ENCODE measurements at regions not wholly inside any gene's neighbourhood (a gene's known extent, or its start where the extent isn't known, plus 50 kb on each side); places are given as distances from the start of the nearest gene placed in this dataset.
A peak's percentile ranks its signal among the peaks of the same experiment; 100 is the strongest.

- DNase-seq: no peak
Measured at GRCh38 chr20:4600308-4601014, 85.8 kb upstream of the PRNP start.

- no peak for DNase-seq
Measured at GRCh38 chr20:4597215-4597614, 89.0 kb upstream of the PRNP start.

- DNase-seq: no peak
Measured at GRCh38 chr20:4593149-4593525, 93.1 kb upstream of the PRNP start.

- DNase-seq: peak; percentile 77
Measured at GRCh38 chr20:4592316-4593148, 93.7 kb upstream of the PRNP start.

GRCh38 chr20:4591975-4592315 is 94.3 kb upstream of the PRNP start:
- DNase-seq: no peak

- DNase-seq: no peak
Measured at GRCh38 chr20:4585758-4586157, 100.5 kb upstream of the PRNP start.

- DNase-seq: no peak
Measured at GRCh38 chr20:4585104-4585753, 101.0 kb upstream of the PRNP start.

GRCh38 chr20:4584510-4584909 is 101.7 kb upstream of the PRNP start:
- no peak for DNase-seq

- DNase-seq: no peak
Measured at GRCh38 chr20:4581838-4582237, 104.4 kb upstream of the PRNP start.

GRCh38 chr20:4578375-4578774 is 107.9 kb upstream of the PRNP start:
- DNase-seq: no peak

- DNase-seq: no peak
Measured at GRCh38 chr20:4574356-4574690, 111.9 kb upstream of the PRNP start.

- DNase-seq: no peak
Measured at GRCh38 chr20:4573564-4574355, 112.5 kb upstream of the PRNP start.

- DNase-seq: no peak
Measured at GRCh38 chr20:4571759-4572531, 114.3 kb upstream of the PRNP start.

GRCh38 chr20:4569865-4570264 is 116.4 kb upstream of the PRNP start:
- no peak for DNase-seq

GRCh38 chr20:4569092-4569491 is 117.2 kb upstream of the PRNP start:
- DNase-seq: no peak

GRCh38 chr20:4568361-4568959 is 117.8 kb upstream of the PRNP start:
- no peak for DNase-seq

GRCh38 chr20:4567170-4567569 is 119.1 kb upstream of the PRNP start:
- no peak for DNase-seq

- no peak for DNase-seq
Measured at GRCh38 chr20:4563534-4563933, 122.7 kb upstream of the PRNP start.

- no peak for DNase-seq
Measured at GRCh38 chr20:4563031-4563430, 123.2 kb upstream of the PRNP start.

GRCh38 chr20:4560667-4561066 is 125.6 kb upstream of the PRNP start:
- no peak for DNase-seq

- no peak for DNase-seq
Measured at GRCh38 chr20:4559906-4560305, 126.3 kb upstream of the PRNP start.

- no peak for DNase-seq
Measured at GRCh38 chr20:4559106-4559505, 127.2 kb upstream of the PRNP start.

Data from stimulated activated CD8-positive, alpha-beta memory T cell treated with anti-CD3 and anti-CD28 coated beads, Interleukin-4, amount 100 ng/mL, for 48 hours (primary cell).